Calu3 (cell line): ENCODE measurements at regions not wholly inside any gene's neighbourhood (a gene's known extent, or its start where the extent isn't known, plus 50 kb on each side); places are given as distances from the start of the nearest gene placed in this dataset.

Source experiments
- BruUV-seq: library from RNA; stranded (reverse); fragments of 400-500 nt; replicated peaks from 2 replicates; lab custom pipeline; 2021; lab: Mats Ljungman, UMichigan
- CTCF ChIA-PET: fragments of 300-600 bp; sonication (Branson Sonifier 250); formaldehyde crosslinking; loops from one replicate; lab custom pipeline; 2022; ENCODE audit warnings: antibody characterized with exemption; lab: Charles Lee
- DNase-seq: peaks from one replicate; pipeline ENCODE4 v3.0.0; 2022
- H3K27ac Mint-ChIP-seq: one replicate; pipeline ENCODE4 v1.8.0; 2022; ENCODE audit warnings: mixed read lengths; ENCODE audit not compliant: unreplicated experiment
- H3K27me3 Mint-ChIP-seq: one replicate; pipeline ENCODE4 v1.8.0; 2022; ENCODE audit warnings: mixed read lengths; ENCODE audit not compliant: unreplicated experiment
- H3K36me3 Mint-ChIP-seq: one replicate; pipeline ENCODE4 v1.8.0; 2022; ENCODE audit warnings: mild to moderate bottlenecking, moderate library complexity, mixed read lengths; ENCODE audit not compliant: insufficient read depth, unreplicated experiment
- H3K4me1 Mint-ChIP-seq: one replicate; pipeline ENCODE4 v1.8.0; 2022; ENCODE audit warnings: mild to moderate bottlenecking, low read depth, mixed read lengths; ENCODE audit not compliant: unreplicated experiment
- H3K4me3 Mint-ChIP-seq: one replicate; pipeline ENCODE4 v1.8.0; 2022; ENCODE audit warnings: mild to moderate bottlenecking, low read depth, moderate library complexity, mixed read lengths; ENCODE audit not compliant: unreplicated experiment
- H3K9me3 Mint-ChIP-seq: one replicate; pipeline ENCODE4 v1.8.0; 2022; ENCODE audit warnings: low read depth, mixed read lengths; ENCODE audit not compliant: unreplicated experiment
- intact Hi-C: fragments of 100-400 bp; cut with micrococcal nuclease; formaldehyde crosslinking; loops from one replicate; pipeline ENCODE4 v1.10.0; 2022; ENCODE audit not compliant: unreplicated experiment
- TF ChIP-seq, protein P1 (sequence below): fragments of 200-600 bp; IDR thresholded peaks from one replicate; pipeline ENCODE4 v1.8.0; 2022; ENCODE audit warnings: antibody characterized with exemption; ENCODE audit not compliant: unreplicated experiment

GRCh38 chr20:7178004-7178403 lies 410.5 kb downstream of the BMP2 start:
- Mint-ChIP-seq H3K27me3 (no peaks in the 10 kb centered on the region), H3K9me3 (peaks cover 11% of the 10 kb centered on the region), H3K4me1 (peaks cover 9% of the 10 kb centered on the region), H3K4me3 (no peak overlapping the region), H3K36me3 (no peaks in the 10 kb centered on the region), H3K27ac (no peak overlapping the region)
- intact Hi-C loops, result no loop called here
- TF ChIP-seq, protein P1, sequence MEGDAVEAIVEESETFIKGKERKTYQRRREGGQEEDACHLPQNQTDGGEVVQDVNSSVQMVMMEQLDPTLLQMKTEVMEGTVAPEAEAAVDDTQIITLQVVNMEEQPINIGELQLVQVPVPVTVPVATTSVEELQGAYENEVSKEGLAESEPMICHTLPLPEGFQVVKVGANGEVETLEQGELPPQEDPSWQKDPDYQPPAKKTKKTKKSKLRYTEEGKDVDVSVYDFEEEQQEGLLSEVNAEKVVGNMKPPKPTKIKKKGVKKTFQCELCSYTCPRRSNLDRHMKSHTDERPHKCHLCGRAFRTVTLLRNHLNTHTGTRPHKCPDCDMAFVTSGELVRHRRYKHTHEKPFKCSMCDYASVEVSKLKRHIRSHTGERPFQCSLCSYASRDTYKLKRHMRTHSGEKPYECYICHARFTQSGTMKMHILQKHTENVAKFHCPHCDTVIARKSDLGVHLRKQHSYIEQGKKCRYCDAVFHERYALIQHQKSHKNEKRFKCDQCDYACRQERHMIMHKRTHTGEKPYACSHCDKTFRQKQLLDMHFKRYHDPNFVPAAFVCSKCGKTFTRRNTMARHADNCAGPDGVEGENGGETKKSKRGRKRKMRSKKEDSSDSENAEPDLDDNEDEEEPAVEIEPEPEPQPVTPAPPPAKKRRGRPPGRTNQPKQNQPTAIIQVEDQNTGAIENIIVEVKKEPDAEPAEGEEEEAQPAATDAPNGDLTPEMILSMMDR, result no peak
- CTCF ChIA-PET, result no interaction called here
- BruUV-seq, result no TSS peak
- DNase-seq, result no peak

- intact Hi-C loops, result no loop called here
- CTCF ChIA-PET, result no interaction called here
- no peak overlapping the region for H3K4me3 Mint-ChIP-seq
- H3K9me3 Mint-ChIP-seq, result peaks cover 11% of the 10 kb centered on the region
- no TSS peak for BruUV-seq
- H3K4me1 Mint-ChIP-seq, result peaks cover 9% of the 10 kb centered on the region
- TF ChIP-seq, protein P1, result no peak
- H3K36me3 Mint-ChIP-seq, result no peaks in the 10 kb centered on the region
- no peak overlapping the region for H3K27ac Mint-ChIP-seq
- no peaks in the 10 kb centered on the region for H3K27me3 Mint-ChIP-seq
- DNase-seq, result no peak
These were observed 413.0 kb downstream of the BMP2 start for GRCh38 chr20:7180256-7181045.

DNA sequence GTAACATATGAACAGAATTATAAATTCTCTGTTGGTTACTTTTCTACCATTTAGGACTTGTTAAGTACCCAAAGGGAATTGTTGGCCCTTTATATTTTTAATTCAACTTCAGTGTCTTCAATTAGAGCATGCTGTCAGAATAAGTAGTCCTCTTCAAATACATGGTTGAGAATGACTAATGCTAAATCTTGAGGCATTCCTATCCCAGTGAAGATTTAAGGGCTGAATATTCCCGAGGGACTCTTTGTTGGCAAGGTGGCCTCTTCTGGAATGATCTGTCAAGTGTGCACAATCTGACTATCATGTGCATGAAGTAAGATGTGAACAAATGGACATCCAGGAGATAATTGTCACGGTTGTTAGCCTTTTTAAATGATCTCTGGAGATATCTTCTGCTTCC lies 421.7 kb downstream of the BMP2 start:
- no peaks in the 10 kb centered on the region for H3K9me3 Mint-ChIP-seq
- no TSS peak for BruUV-seq
- no peak for DNase-seq
- CTCF ChIA-PET, result no interaction called here
- no peaks in the 10 kb centered on the region for H3K36me3 Mint-ChIP-seq
- no peaks in the 10 kb centered on the region for H3K27me3 Mint-ChIP-seq
- H3K4me1 Mint-ChIP-seq, result no peaks in the 10 kb centered on the region
- TF ChIP-seq, protein P1, result no peak
- H3K27ac Mint-ChIP-seq, result no peak overlapping the region
- intact Hi-C loops, result no loop called here
- no peak overlapping the region for H3K4me3 Mint-ChIP-seq

GRCh38 chr20:7193681-7194080 lies 426.2 kb downstream of the BMP2 start:
- BruUV-seq, result no TSS peak
- Mint-ChIP-seq H3K36me3 (no peaks in the 10 kb centered on the region), H3K4me3 (no peak overlapping the region), H3K4me1 (no peaks in the 10 kb centered on the region), H3K9me3 (no peaks in the 10 kb centered on the region), H3K27me3 (no peaks in the 10 kb centered on the region), H3K27ac (no peak overlapping the region)
- intact Hi-C loops, result no loop called here
- TF ChIP-seq, protein P1, result no peak
- CTCF ChIA-PET, result no interaction called here
- no peak for DNase-seq
